Mucosa of gallbladder (tissue), 1 donor: ENCODE measurements at regions not wholly inside any gene's neighbourhood (a gene's known extent, or its start where the extent isn't known, plus 50 kb on each side); places are given as distances from the start of the nearest gene placed in this dataset.

Source experiments
- DNase-seq: peaks from one replicate; pipeline ENCODE4 v3.0.0-alpha.2; 2020; ENCODE audit warnings: low spot score
- donor health status: DM: no; HTN: no; CAD: no.

DNA sequence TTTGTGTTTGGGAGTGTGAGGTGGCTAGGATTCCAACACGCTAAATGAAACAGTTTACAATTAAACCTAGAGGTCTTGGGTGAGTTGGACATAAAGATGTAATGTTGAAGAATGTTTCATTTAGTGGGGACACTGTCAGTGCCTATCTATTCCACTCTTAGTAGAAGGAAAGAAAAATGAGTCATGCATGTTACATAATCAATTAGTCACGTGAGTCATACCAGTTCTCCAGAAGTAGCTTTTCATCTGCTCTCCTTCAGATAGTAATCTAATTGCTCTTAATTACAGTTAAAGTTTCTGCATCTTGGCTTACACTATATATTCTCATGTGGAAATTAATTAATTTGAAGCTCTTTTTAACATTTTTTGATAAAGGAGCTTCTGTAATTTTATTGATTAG, 115.7 kb upstream of the P2RY1 start:
- no peak for DNase-seq

DNA sequence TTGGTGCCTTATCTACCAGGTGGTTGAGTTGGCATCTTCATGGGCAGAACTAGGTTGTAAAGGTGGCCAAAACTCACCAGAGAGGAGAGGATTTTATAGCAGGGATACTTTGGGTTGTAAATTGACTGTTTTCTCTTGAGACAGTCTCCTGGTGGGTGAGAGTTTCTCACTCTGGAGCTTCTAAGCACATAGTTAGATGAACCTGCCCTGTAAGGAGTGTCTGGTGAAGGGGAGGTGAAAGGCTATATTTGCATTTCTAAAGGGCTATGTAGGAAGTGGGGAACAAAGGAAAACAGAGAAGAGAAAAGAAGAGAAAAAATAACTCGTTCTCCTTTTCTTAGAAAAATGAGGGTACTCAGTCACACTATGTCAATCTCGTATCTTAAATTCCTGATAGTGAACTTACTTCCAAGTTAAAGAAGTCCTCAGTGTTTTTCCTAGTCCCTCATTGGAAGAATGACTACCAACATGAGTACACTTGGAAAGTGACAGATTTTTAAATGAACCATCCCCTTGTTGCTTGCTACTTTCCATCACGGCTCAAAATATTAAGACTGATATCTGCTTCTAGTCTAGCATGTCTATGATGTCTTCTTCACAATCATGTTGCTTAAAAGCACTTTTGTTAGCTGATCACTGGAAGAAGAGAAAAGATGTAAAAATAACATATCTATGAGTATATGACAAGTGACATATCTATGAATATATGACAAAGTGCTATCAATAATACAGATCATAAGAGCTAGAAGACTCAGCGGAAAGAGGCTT, 113.8 kb upstream of the P2RY1 start:
- no peak for DNase-seq

DNA sequence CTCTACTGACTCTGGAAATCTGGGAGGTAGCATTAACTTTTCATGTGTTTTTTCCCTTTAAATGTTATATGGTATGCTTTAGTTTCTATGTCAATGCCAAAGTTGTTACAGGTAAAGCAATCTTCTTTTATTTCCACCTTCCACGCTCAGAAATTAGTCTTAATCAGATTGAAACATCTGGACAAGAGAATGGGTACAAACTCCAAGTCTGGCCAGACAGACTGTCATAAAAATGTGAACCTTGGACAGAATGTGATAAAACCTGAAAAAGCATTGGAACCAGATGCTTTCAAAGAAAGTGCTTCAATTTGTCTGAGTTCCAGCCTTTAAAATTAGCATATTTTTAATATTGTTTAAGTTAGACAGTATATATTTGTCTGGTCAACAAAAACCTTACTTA, 110.7 kb upstream of the P2RY1 start:
- DNase-seq: no peak

DNA sequence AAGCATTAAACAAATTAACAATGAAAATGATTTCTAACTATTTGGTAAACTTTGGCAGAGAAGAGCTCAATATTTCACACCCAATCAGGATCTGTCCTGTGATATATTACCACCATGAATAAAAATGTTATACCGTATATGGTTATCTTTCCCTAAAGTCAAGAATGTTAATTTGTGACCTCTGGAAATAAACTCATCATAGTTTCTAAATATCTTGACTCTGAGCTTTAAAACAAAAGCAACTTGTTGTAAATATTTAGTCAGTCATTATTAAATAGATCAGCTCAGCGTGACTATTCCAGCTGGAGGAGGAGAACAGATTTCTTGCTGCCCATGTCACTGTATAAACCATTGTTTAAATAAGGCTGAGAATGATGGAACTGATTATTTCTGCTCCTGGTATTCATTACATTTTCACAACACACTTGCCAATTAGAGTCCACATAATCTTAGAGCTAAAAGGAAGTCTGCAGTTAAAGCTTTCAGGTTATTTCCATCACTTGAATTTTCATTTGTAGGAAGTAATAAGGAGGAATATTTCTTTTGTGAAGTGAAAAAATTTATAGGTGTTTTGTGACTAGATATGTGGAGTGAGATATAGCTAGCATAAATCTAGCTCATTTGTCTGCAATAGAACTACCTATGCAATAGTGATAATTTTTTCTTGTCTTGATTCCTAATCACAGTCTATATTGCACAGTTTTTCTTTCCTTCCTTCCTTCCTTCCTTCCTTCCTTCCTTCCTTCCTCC, 106.5 kb upstream of the P2RY1 start:
- no peak for DNase-seq

DNA sequence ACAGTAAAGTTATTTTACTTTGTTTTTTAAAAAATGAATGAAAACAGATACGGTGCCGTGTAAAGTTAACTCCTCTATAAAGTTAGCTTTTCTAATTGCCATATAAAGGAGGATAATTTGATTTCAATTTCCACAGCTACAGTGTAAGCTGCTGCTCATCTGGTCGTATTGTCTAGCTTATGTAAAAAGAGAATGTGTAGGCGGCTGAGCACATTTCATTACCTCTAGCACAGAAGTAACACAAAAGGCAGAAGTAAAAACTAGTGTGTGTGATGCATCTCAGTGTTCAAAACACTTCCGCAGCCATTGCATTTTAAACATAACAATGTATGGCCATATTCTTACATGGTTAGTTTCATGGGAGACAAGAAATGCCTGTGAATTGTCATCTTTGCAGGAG, 105.0 kb upstream of the P2RY1 start:
- no peak for DNase-seq

DNA sequence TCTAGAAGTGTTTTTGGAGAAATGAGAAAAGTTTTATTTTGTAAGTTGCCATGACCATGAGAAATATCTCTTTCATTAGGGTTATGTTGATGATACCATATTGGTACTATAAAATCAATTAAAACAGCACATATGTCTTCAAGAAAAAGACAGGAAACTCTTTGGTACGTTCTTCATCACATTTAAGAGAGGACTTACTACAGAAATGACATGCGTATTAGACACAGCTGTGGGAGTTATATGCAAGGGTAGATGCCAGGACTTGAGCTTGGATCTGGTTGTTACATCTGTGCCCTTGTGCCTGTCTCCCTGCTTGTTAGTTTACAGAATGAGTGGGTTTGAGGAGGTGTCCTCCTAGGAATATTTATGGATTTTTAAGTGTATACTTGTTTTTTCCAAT, 103.4 kb upstream of the P2RY1 start:
- DNase-seq: no peak

DNA sequence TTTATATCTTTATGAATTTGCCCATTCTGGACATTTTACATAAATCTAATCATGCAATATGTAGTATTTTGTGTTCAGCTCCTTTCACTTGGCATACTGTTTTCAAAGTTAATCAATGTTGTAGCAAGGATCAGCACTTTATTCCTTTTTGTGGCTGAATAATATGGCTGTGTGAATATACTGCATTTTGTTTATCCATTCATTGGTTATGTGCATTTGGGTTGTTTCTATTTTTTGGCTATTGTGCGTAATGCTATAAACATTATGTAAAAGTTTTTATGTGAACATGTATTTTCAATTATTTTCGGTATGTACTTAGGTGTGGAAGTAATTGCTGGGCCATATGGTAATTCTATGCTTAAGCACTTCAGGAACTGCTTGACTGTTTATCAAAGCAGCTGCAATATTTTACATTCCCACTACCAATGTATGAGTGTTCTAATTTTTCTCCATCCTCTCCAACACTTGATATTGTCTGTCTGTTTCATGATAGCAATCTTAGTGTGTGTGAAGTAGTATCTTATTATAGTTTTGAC, 101.3 kb upstream of the P2RY1 start:
- DNase-seq: no peak

DNA sequence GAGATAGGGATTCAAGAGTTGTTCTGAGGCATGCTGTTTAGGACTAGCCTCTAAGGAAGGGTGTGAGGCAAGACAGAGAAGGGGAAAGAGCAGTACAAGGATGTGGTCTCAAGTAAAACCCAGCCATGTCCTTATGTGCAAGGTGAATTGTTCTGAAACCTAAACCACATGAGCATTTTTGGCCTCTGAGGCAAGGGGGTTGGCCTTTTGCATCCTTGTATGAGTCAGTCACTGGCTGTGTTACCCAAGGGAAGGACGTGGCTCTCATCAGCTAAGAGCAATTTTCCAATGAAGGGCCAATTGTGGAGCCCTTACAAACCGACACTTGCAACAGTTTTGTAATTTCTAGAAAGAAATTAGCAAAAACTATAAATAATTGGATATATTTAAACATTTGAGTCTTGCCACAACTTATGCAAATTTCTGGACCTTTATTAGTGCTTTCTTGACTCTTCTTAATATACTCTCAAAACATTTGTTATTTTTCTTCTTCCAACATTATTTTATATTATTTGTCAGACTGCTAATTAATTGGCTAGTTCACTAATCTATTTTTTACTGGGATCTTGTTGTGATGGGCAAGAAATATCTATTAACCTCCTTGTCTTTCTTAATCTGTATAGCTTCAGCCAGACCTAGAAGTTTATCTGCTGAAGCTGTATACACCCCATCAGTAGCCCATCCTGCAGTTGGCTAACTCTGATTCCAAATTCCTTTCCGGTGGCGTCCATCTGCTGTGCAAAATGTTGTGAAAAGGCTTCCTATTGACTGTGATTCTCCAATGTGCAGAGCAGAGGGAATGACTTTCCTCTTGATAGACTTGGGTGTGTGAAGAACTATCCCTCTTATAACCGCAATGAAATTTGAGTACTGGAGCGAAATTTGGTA, 97.7 kb upstream of the P2RY1 start:
- peak; percentile 26 for DNase-seq

DNA sequence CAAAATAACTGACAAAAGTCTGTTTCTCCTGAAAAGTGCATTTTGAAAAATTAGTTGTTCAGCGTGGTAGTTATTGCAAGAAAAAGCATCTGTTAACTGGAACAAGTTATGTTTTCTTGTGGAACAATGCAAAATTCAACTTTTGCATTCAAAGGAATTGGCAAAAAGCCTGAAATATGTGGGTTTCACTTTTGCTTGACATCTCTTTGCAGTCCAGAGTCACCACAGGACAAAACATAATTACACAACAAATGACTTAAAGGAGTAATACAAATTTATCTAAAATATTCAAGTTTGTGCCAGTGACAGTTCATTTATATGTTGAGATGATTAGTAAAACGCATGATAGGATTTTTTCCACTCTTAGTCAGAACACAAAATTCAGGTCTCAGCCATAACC, 96.3 kb upstream of the P2RY1 start:
- no peak for DNase-seq

DNA sequence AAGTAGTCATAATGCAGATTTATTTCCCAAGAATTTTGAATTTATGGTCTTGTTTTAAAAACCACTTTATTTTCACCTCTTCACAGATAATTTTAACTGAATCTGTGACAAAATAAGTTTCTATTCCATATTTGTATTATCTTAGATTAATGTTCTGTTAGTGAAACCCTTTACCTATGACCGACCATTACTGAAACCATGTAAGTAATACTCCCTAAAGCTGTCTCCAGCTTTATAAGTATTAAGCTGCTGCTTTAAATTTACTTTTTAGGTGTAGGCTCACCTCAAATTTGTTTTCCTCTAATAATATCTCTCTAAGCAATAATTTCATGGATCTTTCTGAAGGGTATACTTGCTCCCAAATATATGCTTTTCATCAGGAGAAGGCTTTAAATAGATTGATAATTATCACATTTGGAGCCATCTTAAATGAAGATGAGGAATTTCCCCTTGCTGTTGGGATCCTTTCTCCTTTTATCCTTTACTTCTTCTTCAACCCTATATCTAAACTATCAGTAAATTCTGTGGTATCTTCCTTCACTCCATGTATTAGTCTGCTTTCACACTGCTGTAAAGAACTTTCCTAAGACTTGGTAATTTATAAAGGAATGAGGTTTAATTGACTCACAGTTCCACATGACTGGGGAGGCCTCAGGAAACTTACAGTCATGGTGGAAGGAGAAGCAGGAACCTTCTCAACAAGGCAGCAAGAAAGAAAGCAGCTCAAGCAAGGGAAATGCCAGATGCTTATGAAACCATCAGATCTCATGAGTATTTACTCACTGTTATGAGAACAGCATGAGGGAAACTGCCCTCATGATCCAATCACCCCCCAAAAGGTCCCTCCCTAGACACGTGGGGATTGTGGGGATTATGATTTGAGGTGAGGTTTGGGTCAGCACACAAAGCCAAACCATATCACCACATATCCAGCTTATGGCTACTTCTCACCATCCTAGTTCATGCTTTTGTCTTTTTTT, 92.3 kb upstream of the P2RY1 start:
- no peak for DNase-seq

DNA sequence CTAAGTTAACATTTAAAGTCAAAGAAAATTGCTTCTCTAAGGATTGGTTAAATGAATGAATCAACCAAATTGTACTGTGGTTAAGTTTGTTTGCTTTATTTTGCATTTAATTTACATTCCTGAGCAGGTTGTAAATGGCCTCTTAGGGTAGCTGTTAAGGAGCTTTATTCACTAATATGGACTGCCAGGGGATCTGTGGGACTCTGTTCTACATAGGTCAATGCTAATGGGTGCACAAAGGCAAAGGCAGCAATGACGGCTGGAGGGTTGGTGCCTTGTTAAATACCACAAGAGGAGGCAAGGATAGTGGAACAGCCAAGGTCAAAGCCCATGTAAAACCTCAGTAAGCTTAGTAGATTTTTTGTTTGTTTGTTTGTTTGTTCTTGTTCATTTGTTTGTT, 89.3 kb upstream of the P2RY1 start:
- no peak for DNase-seq

DNA sequence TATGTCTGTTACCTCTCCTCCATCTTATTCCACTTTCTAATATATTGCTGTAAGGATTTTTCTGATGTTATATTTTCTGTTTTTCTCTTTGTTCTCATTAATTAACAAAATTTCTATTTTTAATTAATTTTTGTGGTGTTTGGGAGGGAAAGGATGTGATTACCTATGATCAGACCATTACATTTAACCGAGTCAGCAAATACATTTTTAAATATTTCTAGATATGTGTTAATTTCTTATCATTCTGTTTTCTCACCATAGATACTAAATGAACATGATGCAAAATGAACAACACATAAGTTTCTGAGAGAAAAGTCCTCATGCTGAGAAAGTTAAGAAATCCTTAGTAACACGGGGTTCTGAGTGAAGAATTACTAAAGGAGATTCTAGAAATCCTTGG, 80.6 kb upstream of the P2RY1 start:
- no peak for DNase-seq

DNA sequence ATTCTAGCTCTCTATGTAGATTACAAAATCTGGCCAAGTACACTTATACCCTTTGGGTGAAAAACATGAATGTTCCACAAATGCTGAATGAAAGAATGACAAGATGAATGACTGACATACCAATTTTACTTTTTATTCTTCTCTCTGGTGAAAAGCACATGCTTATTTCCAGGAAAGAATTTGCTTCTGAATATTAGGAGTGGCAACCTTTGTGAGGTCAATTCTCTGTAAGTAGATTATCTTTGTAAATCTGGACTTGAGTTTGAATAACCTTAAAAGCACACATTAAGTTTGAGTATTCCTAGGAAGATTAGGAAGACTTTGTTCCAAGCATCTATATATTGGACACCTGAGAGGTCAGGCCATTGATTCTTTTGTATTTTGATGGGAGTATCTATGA, 78.1 kb upstream of the P2RY1 start:
- DNase-seq: no peak

DNA sequence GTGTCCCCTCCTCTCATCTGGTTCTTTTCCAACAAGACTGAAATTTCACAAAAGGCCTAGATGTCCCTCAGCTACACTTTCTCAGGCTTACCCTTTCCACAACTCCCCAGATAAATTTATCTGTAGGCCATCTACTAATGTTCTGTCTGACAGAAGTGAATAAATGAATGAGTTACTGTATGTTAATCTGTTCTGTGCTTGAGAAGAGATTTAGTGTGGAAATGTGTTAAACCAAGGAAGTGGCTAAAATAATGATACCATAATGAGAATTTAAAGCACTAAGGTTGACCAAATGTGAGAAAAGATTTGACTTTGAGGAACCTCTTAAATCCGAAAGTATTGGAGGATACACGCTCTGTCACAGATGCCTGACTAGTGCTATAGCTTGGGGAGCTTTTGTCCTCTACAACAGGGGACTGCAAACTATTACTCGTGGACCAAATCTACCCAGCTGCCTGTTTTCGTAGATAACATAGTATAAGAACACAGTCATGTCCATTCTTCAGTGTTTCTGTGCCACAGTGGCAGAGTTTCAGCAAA, 74.8 kb upstream of the P2RY1 start:
- no peak for DNase-seq

DNA sequence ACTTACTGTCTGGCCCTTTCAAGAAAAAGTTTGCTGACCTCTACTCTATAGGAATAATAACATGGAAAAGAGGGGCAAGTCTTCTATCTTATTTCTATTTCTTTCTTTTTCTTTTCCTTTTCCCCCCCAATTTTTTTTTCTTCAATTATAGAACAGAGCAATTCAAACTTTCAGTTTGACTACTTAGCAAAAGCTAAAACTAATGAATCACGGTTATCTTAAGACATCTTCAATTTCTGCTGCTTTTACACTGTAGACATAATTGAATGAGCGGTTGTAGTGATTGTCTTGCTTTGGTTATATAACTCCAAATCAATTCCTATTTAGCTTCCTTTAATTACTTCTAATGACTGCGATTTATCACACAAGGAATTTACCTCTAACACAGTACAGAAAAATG, 74.3 kb upstream of the P2RY1 start:
- no peak for DNase-seq

DNA sequence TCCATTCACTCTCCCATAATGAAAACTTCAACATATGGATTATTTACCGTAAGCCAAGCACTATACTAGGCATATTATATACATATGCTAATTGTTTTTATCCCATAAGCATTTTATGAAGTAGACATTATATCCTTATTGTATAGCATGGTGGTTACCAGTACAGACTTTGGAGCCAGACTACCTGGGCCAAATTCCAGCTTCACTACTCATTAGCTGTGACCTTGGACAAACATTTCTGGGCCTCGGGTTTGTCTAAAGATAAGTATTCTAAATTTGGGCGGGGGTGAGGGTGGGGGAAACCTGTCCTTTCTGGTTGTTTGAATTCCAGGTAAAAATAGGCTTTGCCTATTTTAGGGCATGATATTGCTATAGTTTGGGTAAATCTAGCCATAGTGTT, 66.5 kb upstream of the P2RY1 start:
- peak; percentile 12 for DNase-seq

DNA sequence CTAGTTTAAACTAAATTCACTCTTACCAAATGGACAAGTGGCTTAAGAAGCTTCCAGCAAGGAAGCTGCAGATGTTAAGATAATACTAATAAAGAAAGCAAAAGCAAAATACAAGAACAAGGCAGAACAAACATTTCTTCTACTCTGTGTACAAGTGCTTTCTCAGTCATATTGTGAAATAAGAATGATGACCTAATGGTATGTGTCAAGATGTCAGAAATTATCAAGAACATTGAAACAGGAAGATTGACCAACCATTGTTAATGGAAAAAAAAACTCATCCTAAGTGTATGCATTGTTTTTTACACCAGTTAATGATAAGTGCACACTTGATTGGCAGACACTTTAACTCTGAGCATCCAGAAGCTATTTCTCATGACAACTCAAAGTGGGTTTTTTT, 65.4 kb upstream of the P2RY1 start:
- no peak for DNase-seq

DNA sequence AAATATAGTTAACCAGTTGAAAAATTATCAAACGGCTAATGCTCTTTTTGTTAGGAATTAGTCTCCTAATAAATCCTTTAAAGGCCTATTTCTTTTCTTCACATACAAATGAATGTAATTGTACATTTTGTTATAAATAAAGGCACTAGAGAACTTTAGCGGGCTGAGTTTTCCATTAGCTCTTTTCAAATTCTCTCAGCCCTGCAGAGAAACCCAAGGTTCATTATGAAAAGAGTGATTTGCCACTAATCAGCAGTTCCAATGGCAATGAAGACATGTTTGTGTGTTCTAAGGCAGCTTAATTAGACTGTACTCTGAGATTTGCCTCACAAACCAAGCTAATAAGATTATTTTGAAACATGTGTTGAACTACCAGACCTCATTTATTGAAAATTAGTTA, 64.6 kb upstream of the P2RY1 start:
- no peak for DNase-seq

DNA sequence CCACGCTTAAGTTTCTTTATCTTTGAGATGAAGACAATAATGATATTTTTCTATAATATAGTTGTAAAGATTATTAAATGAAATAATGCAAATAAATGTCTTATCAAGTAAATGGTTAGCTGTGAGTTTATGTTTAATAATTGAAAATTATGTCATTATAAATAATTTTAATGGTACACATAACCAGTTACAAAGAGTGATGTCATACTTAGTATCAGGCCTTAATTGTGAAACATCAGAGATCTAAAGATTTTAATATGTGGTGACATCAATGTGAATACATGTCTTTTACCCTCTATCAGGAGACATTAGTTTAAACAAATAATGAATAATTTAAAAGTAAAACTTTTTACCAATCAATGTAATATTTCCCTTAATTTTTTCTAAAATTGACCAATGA, 63.8 kb upstream of the P2RY1 start:
- DNase-seq: no peak

DNA sequence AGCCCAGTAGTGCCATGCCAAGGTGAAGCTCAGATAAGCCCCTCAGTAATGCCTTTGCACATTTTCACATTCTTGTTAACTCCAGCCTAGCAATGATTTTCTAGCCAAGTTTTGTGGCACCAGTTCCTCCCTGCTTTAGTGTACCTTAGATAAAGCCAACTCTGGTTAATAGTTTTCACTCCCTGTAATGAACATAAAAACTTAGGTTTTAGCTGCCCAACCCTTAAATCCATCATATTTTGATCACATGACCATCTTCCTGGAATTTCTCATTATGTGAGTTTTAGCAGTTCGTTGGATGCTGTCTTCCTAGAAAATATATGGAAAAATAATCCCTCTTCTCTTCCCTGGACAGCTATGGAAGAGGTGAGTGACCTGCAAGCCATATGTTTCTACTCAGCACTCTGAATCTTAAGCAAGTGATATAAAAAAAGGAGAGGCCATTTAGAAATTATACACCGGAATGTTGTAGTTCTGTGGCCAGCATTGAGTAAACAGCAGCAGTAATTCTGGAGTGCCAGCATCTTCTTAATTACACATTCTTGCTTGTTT, 62.2 kb upstream of the P2RY1 start:
- no peak for DNase-seq

DNA sequence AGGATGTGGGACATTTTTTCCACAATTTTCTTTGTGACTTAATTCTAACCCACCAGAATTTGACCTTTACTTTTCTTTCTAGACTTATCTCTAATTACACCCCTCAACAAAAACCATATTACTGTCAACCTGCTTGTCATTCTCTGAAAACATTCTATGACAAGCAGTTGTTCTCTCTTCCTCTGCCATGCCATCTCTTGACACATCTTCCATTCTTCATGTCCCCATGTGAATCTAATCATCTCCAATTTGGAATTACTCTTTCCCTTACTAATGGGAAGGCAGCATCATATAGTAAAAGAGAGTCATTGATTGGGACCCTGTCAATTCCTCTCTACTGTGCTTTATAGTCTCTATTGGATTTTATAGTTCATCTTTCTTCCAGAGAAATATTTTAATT, 61.3 kb upstream of the P2RY1 start:
- DNase-seq: no peak
